PC-9 (cell line): ENCODE measurements at regions not wholly inside any gene's neighbourhood (a gene's known extent, or its start where the extent isn't known, plus 50 kb on each side); places are given as distances from the start of the nearest gene placed in this dataset.

Experiments used
- BruUV-seq: library from RNA; stranded (reverse); fragments of 400-500 nt; replicated peaks from 2 replicates; lab custom pipeline; 2021; lab: Mats Ljungman, UMichigan
- CTCF ChIA-PET: fragments of 300-600 bp; sonication (Branson Sonifier 250); formaldehyde crosslinking; loops from one replicate; lab custom pipeline; 2022; ENCODE audit warnings: antibody characterized with exemption; lab: Charles Lee
- POLR2A ChIA-PET: fragments of 300-600 bp; sonication (Branson Sonifier 250); formaldehyde crosslinking; loops from one replicate; lab custom pipeline; 2022; ENCODE audit warnings: antibody characterized with exemption; ENCODE audit not compliant: unreplicated experiment; lab: Charles Lee
- DNase-seq, 2 experiments: peaks; one replicate each; pipeline versions ENCODE4 v3.0.0 to v3.0.0-alpha.2; 2015 to 2022; ENCODE audit warnings: mixed read lengths in 1 of 2
- H2AFZ ChIP-seq: fragments of 200-600 bp; sonication (generic); 2 replicates; pipeline ENCODE4 v1.8.1; 2017; ENCODE audit warnings: antibody characterized with exemption
- H3F3A ChIP-seq: fragments of 200-600 bp; sonication (generic); 2 replicates; pipeline ENCODE4 v1.8.1; 2017; ENCODE audit warnings: antibody characterized with exemption, mild to moderate bottlenecking, low read depth; ENCODE audit not compliant: insufficient read depth
- H3K27ac ChIP-seq: fragments of 200-600 bp; sonication (generic); 2 replicates; pipeline ENCODE4 v1.6.1; 2016; ENCODE audit warnings: mixed run types
- H3K27me3 ChIP-seq: fragments of 200-600 bp; sonication (generic); 2 replicates; pipeline ENCODE4 v1.6.1; 2016; ENCODE audit warnings: low read depth, mixed run types; ENCODE audit not compliant: insufficient read depth
- H3K36me3 ChIP-seq: fragments of 200-600 bp; sonication (generic); 2 replicates; pipeline ENCODE4 v1.6.1; 2016; ENCODE audit warnings: low read depth, mixed run types
- H3K4me1 ChIP-seq: fragments of 200-600 bp; sonication (generic); replicated peaks from 2 replicates; pipeline ENCODE4 v1.6.1; 2016; ENCODE audit warnings: mixed run types; ENCODE audit not compliant: insufficient read depth
- H3K4me2 ChIP-seq: fragments of 200-600 bp; sonication (generic); 2 replicates; pipeline ENCODE4 v1.6.1; 2017; ENCODE audit warnings: mixed run types
- H3K4me3 ChIP-seq: fragments of 200-600 bp; sonication (generic); 2 replicates; pipeline ENCODE4 v1.6.1; 2016; ENCODE audit warnings: mixed run types
- H3K79me2 ChIP-seq: fragments of 200-600 bp; sonication (generic); 2 replicates; pipeline ENCODE4 v1.6.1; 2017; ENCODE audit warnings: low read depth, mixed run types
- H3K9me2 ChIP-seq: fragments of 200-600 bp; sonication (generic); 2 replicates; pipeline ENCODE4 v1.8.1; 2017; ENCODE audit warnings: mild to moderate bottlenecking; ENCODE audit not compliant: insufficient read depth
- H3K9me3 ChIP-seq: fragments of 200-600 bp; sonication (generic); 2 replicates; pipeline ENCODE4 v1.8.1; 2016; ENCODE audit warnings: low read depth; ENCODE audit not compliant: insufficient read depth
- H4K20me1 ChIP-seq: fragments of 200-600 bp; sonication (generic); 2 replicates; pipeline ENCODE4 v1.8.1; 2017; ENCODE audit not compliant: insufficient read depth
- CTCF ChIP-seq: fragments of 200-600 bp; sonication (generic); conservative IDR thresholded peaks from 2 replicates; pipeline ENCODE4 v1.6.1; 2017; ENCODE audit warnings: mixed run types, antibody characterized with exemption, mild to moderate bottlenecking, moderate library complexity
- EZH2 ChIP-seq: fragments of 200-600 bp; sonication (generic); IDR thresholded peaks from 2 replicates; pipeline ENCODE4 v1.8.0; 2017; ENCODE audit warnings: antibody characterized with exemption, low read depth
- intact Hi-C: fragments of 100-400 bp; cut with micrococcal nuclease; formaldehyde crosslinking; loops from one replicate; pipeline ENCODE4 v1.10.0; 2022; ENCODE audit not compliant: unreplicated experiment

GRCh38 chr12:5184186-5184585 is 140.5 kb downstream of the KCNA5 start:
- intact Hi-C loops = no loop called here
- H3K36me3 ChIP-seq = no peaks in the 10 kb centered on the region
- CTCF ChIA-PET = no interaction called here
- no TSS peak for BruUV-seq
- no peaks in the 10 kb centered on the region for H3K9me2 ChIP-seq
- no peaks in the 10 kb centered on the region for H3K4me1 ChIP-seq
- POLR2A ChIA-PET = no interaction called here
- H3F3A ChIP-seq = no peaks in the 10 kb centered on the region
- no peak overlapping the region for H2AFZ ChIP-seq
- H3K27me3 ChIP-seq = no peaks in the 10 kb centered on the region; the same call in 1 of the 2 replicates
- TF ChIP-seq EZH2 (no peak), CTCF (no peak)
- H4K20me1 ChIP-seq = no peaks in the 10 kb centered on the region
- no peaks in the 10 kb centered on the region for H3K79me2 ChIP-seq
- no peak overlapping the region for H3K27ac ChIP-seq
- no peaks in the 10 kb centered on the region for H3K9me3 ChIP-seq
- no peak overlapping the region for H3K4me2 ChIP-seq
- no peak overlapping the region for H3K4me3 ChIP-seq
- DNase-seq = no peak

- H3K36me3 ChIP-seq = no peaks in the 10 kb centered on the region
- H3K4me2 ChIP-seq = no peak overlapping the region
- H3K27ac ChIP-seq = no peak overlapping the region
- no peaks in the 10 kb centered on the region for H3K9me3 ChIP-seq
- H3F3A ChIP-seq = no peaks in the 10 kb centered on the region
- DNase-seq = no peak
- intact Hi-C loops = no loop called here
- H3K4me1 ChIP-seq = no peaks in the 10 kb centered on the region
- H3K9me2 ChIP-seq = no peaks in the 10 kb centered on the region
- H3K27me3 ChIP-seq = no peaks in the 10 kb centered on the region; the same call in 1 of the 2 replicates
- no peaks in the 10 kb centered on the region for H4K20me1 ChIP-seq
- no peaks in the 10 kb centered on the region for H3K79me2 ChIP-seq
- no peak overlapping the region for H2AFZ ChIP-seq
- BruUV-seq = no TSS peak
- H3K4me3 ChIP-seq = no peak overlapping the region
- ChIA-PET POLR2A (interaction anchor here (0.7 kb wide), 1 partner anchor 9 kb away, joined by 5 read pairs; no protein-coding TSS in a partner anchor), CTCF (no interaction called here)
- TF ChIP-seq CTCF (no peak), EZH2 (no peak)
Observed at GRCh38 chr12:5185435-5186069, 141.9 kb downstream of the KCNA5 start.

- H3K9me3 ChIP-seq = no peaks in the 10 kb centered on the region
- no peaks in the 10 kb centered on the region for H3K36me3 ChIP-seq
- BruUV-seq = no TSS peak
- no peaks in the 10 kb centered on the region for H3K79me2 ChIP-seq
- POLR2A ChIA-PET = no interaction called here
- CTCF ChIA-PET = no interaction called here
- no peak overlapping the region for H3K27ac ChIP-seq
- intact Hi-C loops = no loop called here
- DNase-seq = no peak
- H3K4me1 ChIP-seq = no peaks in the 10 kb centered on the region
- no peak overlapping the region for H2AFZ ChIP-seq
- H3K4me3 ChIP-seq = no peak overlapping the region
- TF ChIP-seq EZH2 = no peak
- no peak for TF ChIP-seq CTCF
- H3K9me2 ChIP-seq = no peaks in the 10 kb centered on the region
- H3K4me2 ChIP-seq = no peak overlapping the region
- H3K27me3 ChIP-seq = no peaks in the 10 kb centered on the region; the same call in 1 of the 2 replicates
- no peaks in the 10 kb centered on the region for H3F3A ChIP-seq
- no peaks in the 10 kb centered on the region for H4K20me1 ChIP-seq
Observed at GRCh38 chr12:5186715-5187114, 143.0 kb downstream of the KCNA5 start.
